DND-41 (cell line): ENCODE measurements at regions not wholly inside any gene's neighbourhood (a gene's known extent, or its start where the extent isn't known, plus 50 kb on each side); places are given as distances from the start of the nearest gene placed in this dataset.

Experiments
- ATAC-seq: fragments of 200-7000 bp; cut with Tn5 transposase; 3 replicates; pipeline ENCODE4 v1.9.1; 2021; ENCODE audit warnings: low read depth; ENCODE audit not compliant: insufficient read depth
- DNase-seq: peaks from one replicate; pipeline ENCODE4 v3.0.0-alpha.2; 2020
- H2AFZ ChIP-seq: 2 replicates; pipeline ENCODE4 v1.6.0; 2012; ENCODE audit warnings: low read depth, low read length
- H3K27ac ChIP-seq: 2 replicates; pipeline ENCODE4 v1.5.1; 2012; ENCODE audit warnings: low read length, inconsistent platforms
- H3K27me3 ChIP-seq: fragments of 200-600 bp; sonication (generic); 2 replicates; pipeline ENCODE4 v1.6.0; 2012; ENCODE audit warnings: low read length, mild to moderate bottlenecking, inconsistent platforms; ENCODE audit not compliant: insufficient read depth, poor library complexity
- H3K36me3 ChIP-seq: 2 replicates; pipeline ENCODE4 v1.5.1; 2012; ENCODE audit warnings: low read length, inconsistent platforms; ENCODE audit not compliant: insufficient read depth
- H3K4me1 ChIP-seq: 2 replicates; pipeline ENCODE4 v1.5.1; 2012; ENCODE audit warnings: mild to moderate bottlenecking, low read length; ENCODE audit not compliant: insufficient read depth
- H3K4me2 ChIP-seq: 2 replicates; pipeline ENCODE4 v1.6.0; 2012; ENCODE audit warnings: mild to moderate bottlenecking, moderate library complexity, low read length, inconsistent platforms; ENCODE audit not compliant: insufficient read depth
- H3K4me3 ChIP-seq, 2 experiments: fragments of 200-600 bp in 1 of 2; shearing (Covaris generic) in 1 of 2; 2 replicates each; pipeline ENCODE4 v1.5.1; 2012 to 2016; ENCODE audit warnings: inconsistent platforms in 2 of 2, low read length in 2 of 2, mild to moderate bottlenecking in 2 of 2, low read depth in 1 of 2, moderate library complexity in 1 of 2
- H3K79me2 ChIP-seq: 2 replicates; pipeline ENCODE4 v1.6.0; 2012; ENCODE audit warnings: low read length, inconsistent platforms; ENCODE audit not compliant: insufficient read depth
- H3K9ac ChIP-seq: 2 replicates; pipeline ENCODE4 v1.6.0; 2012; ENCODE audit warnings: low read depth, mild to moderate bottlenecking, inconsistent platforms, low read length, moderate library complexity
- H3K9me3 ChIP-seq: 2 replicates; pipeline ENCODE4 v1.5.1; 2012; ENCODE audit warnings: low read length, moderate library complexity, mild to moderate bottlenecking, inconsistent platforms; ENCODE audit not compliant: insufficient read depth, severe bottlenecking
- H4K20me1 ChIP-seq: 2 replicates; pipeline ENCODE4 v1.6.0; 2012; ENCODE audit warnings: low read length; ENCODE audit not compliant: insufficient read depth
- CTCF ChIP-seq: IDR thresholded peaks from 2 replicates; pipeline ENCODE4 v1.5.1; 2012; ENCODE audit warnings: borderline replicate concordance, low read length, moderate library complexity, mild to moderate bottlenecking; ENCODE audit not compliant: poor library complexity, severe bottlenecking; ENCODE audit errors: extremely low read depth
- EZH2 ChIP-seq: IDR thresholded peaks from 3 replicates; pipeline ENCODE4 v1.6.1; 2012; ENCODE audit warnings: borderline replicate concordance, low read depth, mild to moderate bottlenecking, moderate library complexity, low read length, inconsistent platforms; ENCODE audit not compliant: severe bottlenecking

DNA sequence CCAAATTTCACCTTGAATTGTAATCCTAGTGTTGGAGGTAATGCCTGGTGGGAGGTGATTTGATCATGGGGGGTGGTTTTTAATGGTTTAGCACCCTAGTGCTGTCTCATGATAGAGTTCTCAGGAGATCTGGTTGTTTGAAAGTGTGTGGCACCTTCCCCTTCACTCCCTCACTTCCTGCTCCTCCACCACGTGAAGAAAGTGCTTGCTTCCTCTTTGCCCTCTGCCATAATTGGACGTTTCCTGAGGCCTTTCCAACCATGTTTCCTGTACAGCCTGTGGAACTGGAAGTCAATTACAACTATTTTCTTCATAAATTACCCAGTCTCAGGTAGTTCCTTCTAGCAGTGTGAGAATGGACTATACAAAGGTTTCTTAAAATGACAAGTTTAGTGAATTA lies 251.8 kb upstream of the NETO1 start:
- H3K9me3 ChIP-seq, result no peaks in the 10 kb centered on the region
- H3K79me2 ChIP-seq, result no peaks in the 10 kb centered on the region
- TF ChIP-seq CTCF (no peak), EZH2 (no peak)
- H3K4me1 ChIP-seq, result 0 out of 2 replicates have a peak, but pooled peaks cover 4% of the 10 kb centered on the region
- H3K4me3 ChIP-seq, result no peak overlapping the region
- H3K36me3 ChIP-seq, result no peaks in the 10 kb centered on the region
- H3K4me2 ChIP-seq, result no peak overlapping the region
- H4K20me1 ChIP-seq, result no peaks in the 10 kb centered on the region
- H2AFZ ChIP-seq, result peak overlapping the region; percentile 7; the same call in 1 of the 2 replicates
- no peak overlapping the region for H3K9ac ChIP-seq
- no peak for DNase-seq
- no peak for ATAC-seq
- H3K27me3 ChIP-seq, result no peaks in the 10 kb centered on the region
- H3K27ac ChIP-seq, result no peak overlapping the region

- ATAC-seq (no peak), DNase-seq (no peak)
- H3K4me3 ChIP-seq, result no peak overlapping the region
- H3K79me2 ChIP-seq, result no peaks in the 10 kb centered on the region
- 0 out of 2 replicates have a peak, but pooled peaks cover 4% of the 10 kb centered on the region for H3K4me1 ChIP-seq
- no peak overlapping the region for H3K9ac ChIP-seq
- H3K36me3 ChIP-seq, result no peaks in the 10 kb centered on the region
- no peaks in the 10 kb centered on the region for H3K9me3 ChIP-seq
- no peak overlapping the region for H2AFZ ChIP-seq
- no peaks in the 10 kb centered on the region for H3K27me3 ChIP-seq
- H4K20me1 ChIP-seq, result no peaks in the 10 kb centered on the region
- no peak for TF ChIP-seq CTCF
- no peak for TF ChIP-seq EZH2
- no peak overlapping the region for H3K4me2 ChIP-seq
- H3K27ac ChIP-seq, result no peak overlapping the region
Observed at GRCh38 chr18:73118121-73118816, 250.5 kb upstream of the NETO1 start.

GRCh38 chr18:73110307-73110706 lies 242.5 kb upstream of the NETO1 start:
- Histone ChIP-seq H3K4me3 (no peak overlapping the region), H4K20me1 (no peaks in the 10 kb centered on the region), H3K4me1 (no peaks in the 10 kb centered on the region), H3K27ac (no peak overlapping the region), H3K27me3 (no peaks in the 10 kb centered on the region), H3K36me3 (no peaks in the 10 kb centered on the region), H3K9me3 (no peaks in the 10 kb centered on the region), H3K9ac (no peak overlapping the region), H2AFZ (no peak overlapping the region), H3K4me2 (no peak overlapping the region), H3K79me2 (no peaks in the 10 kb centered on the region)
- DNase-seq (no peak), ATAC-seq (no peak)
- no peak for TF ChIP-seq CTCF
- TF ChIP-seq EZH2, result no peak
